ENCODE measurements at regions not wholly inside any gene's neighbourhood (a gene's known extent, or its start where the extent isn't known, plus 50 kb on each side); places are given as distances from the start of the nearest gene placed in this dataset.
"Not testable (repeated sequence)": the region's sequence is repeated elsewhere in the genome, so short reads cannot be mapped to it uniquely, and the experiment has no call there.

GRCh38 chrX:65873385-65873784 is 166.5 kb downstream of the VSIG4 start:
- no peaks in the 10 kb centered on the region for H3K79me1 ChIP-seq (ENCODE audit: low read depth, low read length)

GRCh38 chrX:65871671-65872311 is 168.1 kb downstream of the VSIG4 start:
- Histone ChIP-seq H2AFZ (ENCODE audit: low read length) (no peak overlapping the region), H3K9ac (ENCODE audit: low read depth, low read length, poor library complexity) (no peak overlapping the region), H4K91ac (ENCODE audit: low read depth, low read length, poor library complexity) (no peak overlapping the region), H3K18ac (ENCODE audit: low read length) (no peak overlapping the region), H3K4ac (ENCODE audit: low read length) (no peak overlapping the region), H3K27me3 (ENCODE audit: control insufficient read depth in 3 of 3, insufficient read depth in 3 of 3, low read depth in 1 of 3, low read length in 3 of 3) (no peaks in the 10 kb centered on the region), H2BK15ac (ENCODE audit: low read length) (no peak overlapping the region), H2BK120ac (ENCODE audit: low read depth, low read length) (no peak overlapping the region), H2BK12ac (ENCODE audit: low read length) (no peak overlapping the region), H3K36me3 (replicated peaks in 1 of 2; ENCODE audit: control insufficient read depth in 2 of 2, insufficient read depth in 2 of 2, low read length in 2 of 2) (no peaks in the 10 kb centered on the region), H3K27ac (replicated peaks; ENCODE audit: low read length) (no peak overlapping the region), H3K4me1 (ENCODE audit: control insufficient read depth in 2 of 2, insufficient read depth in 1 of 2, low read depth in 1 of 2, low read length in 2 of 2) (no peaks in the 10 kb centered on the region), H3K4me2 (ENCODE audit: insufficient read depth, low read length, poor library complexity, severe bottlenecking) (no peak overlapping the region), H3K23ac (ENCODE audit: low read depth, low read length, poor library complexity) (no peak overlapping the region), H3K4me3 (ENCODE audit: low read length in 2 of 2) (no peak overlapping the region), H3K79me1 (ENCODE audit: low read depth, low read length) (no peaks in the 10 kb centered on the region), H3K9me3 (replicated peaks in 1 of 2; ENCODE audit: control insufficient read depth in 2 of 2, insufficient read depth in 1 of 2, low read depth in 1 of 2, low read length in 2 of 2) (no peaks in the 10 kb centered on the region), H3K14ac (ENCODE audit: low read length) (no peak overlapping the region), H4K8ac (ENCODE audit: low read depth, low read length) (no peak overlapping the region), H2AK5ac (ENCODE audit: low read depth, low read length) (no peak overlapping the region), H2BK5ac (ENCODE audit: low read length) (no peak overlapping the region)
- DNase-seq (ENCODE audit: low spot score): no peak
- no CpG with 5 or more reads among the region's 7 CpGs for WGBS, 2 donors (ENCODE audit: extremely low coverage in 2 of 2, insufficient read length in 2 of 2, insufficient replicate concordance in 1 of 2)

More at GRCh38 chrX:65873385-65873784, 166.5 kb downstream of the VSIG4 start:
- Histone ChIP-seq H3K18ac (ENCODE audit: low read length) (no peak overlapping the region), H3K9me3 (replicated peaks in 1 of 2; ENCODE audit: control insufficient read depth in 2 of 2, insufficient read depth in 1 of 2, low read depth in 1 of 2, low read length in 2 of 2) (no peaks in the 10 kb centered on the region), H4K91ac (ENCODE audit: low read depth, low read length, poor library complexity) (no peak overlapping the region), H3K36me3 (replicated peaks in 1 of 2; ENCODE audit: control insufficient read depth in 2 of 2, insufficient read depth in 2 of 2, low read length in 2 of 2) (no peaks in the 10 kb centered on the region), H2BK15ac (ENCODE audit: low read length) (no peak overlapping the region), H3K4ac (ENCODE audit: low read length) (no peak overlapping the region), H2BK120ac (ENCODE audit: low read depth, low read length) (no peak overlapping the region), H3K4me1 (ENCODE audit: control insufficient read depth in 2 of 2, insufficient read depth in 1 of 2, low read depth in 1 of 2, low read length in 2 of 2) (no peaks in the 10 kb centered on the region), H3K27ac (replicated peaks; ENCODE audit: low read length) (no peak overlapping the region), H3K4me2 (ENCODE audit: insufficient read depth, low read length, poor library complexity, severe bottlenecking) (no peak overlapping the region), H4K8ac (ENCODE audit: low read depth, low read length) (no peak overlapping the region), H3K27me3 (ENCODE audit: control insufficient read depth in 3 of 3, insufficient read depth in 3 of 3, low read depth in 1 of 3, low read length in 3 of 3) (no peaks in the 10 kb centered on the region), H2BK5ac (ENCODE audit: low read length) (no peak overlapping the region), H3K4me3 (ENCODE audit: low read length in 2 of 2) (no peak overlapping the region), H3K14ac (ENCODE audit: low read length) (no peak overlapping the region), H2AFZ (ENCODE audit: low read length) (no peak overlapping the region), H3K23ac (ENCODE audit: low read depth, low read length, poor library complexity) (no peak overlapping the region), H2AK5ac (ENCODE audit: low read depth, low read length) (no peak overlapping the region), H3K9ac (ENCODE audit: low read depth, low read length, poor library complexity) (no peak overlapping the region), H2BK12ac (ENCODE audit: low read length) (no peak overlapping the region)
- no peak for DNase-seq (ENCODE audit: low spot score)
- WGBS, 2 donors (ENCODE audit: extremely low coverage in 2 of 2, insufficient read length in 2 of 2, insufficient replicate concordance in 1 of 2): no CpG with 5 or more reads among the region's 9 CpGs

- H3K4ac ChIP-seq (ENCODE audit: low read length); H4K8ac ChIP-seq (ENCODE audit: low read depth, low read length); H3K36me3 ChIP-seq (replicated peaks in 1 of 2; ENCODE audit: control insufficient read depth in 2 of 2, insufficient read depth in 2 of 2, low read length in 2 of 2); H3K23ac ChIP-seq (ENCODE audit: low read depth, low read length, poor library complexity); H3K79me1 ChIP-seq (ENCODE audit: low read depth, low read length); DNase-seq (ENCODE audit: low spot score); H4K91ac ChIP-seq (ENCODE audit: low read depth, low read length, poor library complexity); H3K18ac ChIP-seq (ENCODE audit: low read length); H2BK15ac ChIP-seq (ENCODE audit: low read length); H3K27me3 ChIP-seq (ENCODE audit: control insufficient read depth in 3 of 3, insufficient read depth in 3 of 3, low read depth in 1 of 3, low read length in 3 of 3); H3K14ac ChIP-seq (ENCODE audit: low read length); H3K4me1 ChIP-seq (ENCODE audit: control insufficient read depth in 2 of 2, insufficient read depth in 1 of 2, low read depth in 1 of 2, low read length in 2 of 2); H2BK120ac ChIP-seq (ENCODE audit: low read depth, low read length); H3K4me2 ChIP-seq (ENCODE audit: insufficient read depth, low read length, poor library complexity, severe bottlenecking); H2BK12ac ChIP-seq (ENCODE audit: low read length); H2AK5ac ChIP-seq (ENCODE audit: low read depth, low read length); H3K4me3 ChIP-seq (ENCODE audit: low read length in 2 of 2); H3K9me3 ChIP-seq (replicated peaks in 1 of 2; ENCODE audit: control insufficient read depth in 2 of 2, insufficient read depth in 1 of 2, low read depth in 1 of 2, low read length in 2 of 2); H2AFZ ChIP-seq (ENCODE audit: low read length); H3K9ac ChIP-seq (ENCODE audit: low read depth, low read length, poor library complexity); H3K27ac ChIP-seq (replicated peaks; ENCODE audit: low read length); H2BK5ac ChIP-seq (ENCODE audit: low read length): not testable (repeated sequence)
- WGBS, 2 donors (ENCODE audit: extremely low coverage in 2 of 2, insufficient read length in 2 of 2, insufficient replicate concordance in 1 of 2): no CpG with 5 or more reads among the region's 3 CpGs
These were observed 169.3 kb downstream of the VSIG4 start for GRCh38 chrX:65870544-65870943.

GRCh38 chrX:65866773-65867172 is 173.1 kb downstream of the VSIG4 start:
- H3K27me3 ChIP-seq (ENCODE audit: control insufficient read depth in 3 of 3, insufficient read depth in 3 of 3, low read depth in 1 of 3, low read length in 3 of 3): peaks cover 0 to 3% (median 0%) of the 10 kb centered on the region in 3 experiments

More at GRCh38 chrX:65866773-65867172, 173.1 kb downstream of the VSIG4 start:
- Histone ChIP-seq H2AFZ (ENCODE audit: low read length) (no peak overlapping the region), H3K4me2 (ENCODE audit: insufficient read depth, low read length, poor library complexity, severe bottlenecking) (no peak overlapping the region), H2BK120ac (ENCODE audit: low read depth, low read length) (no peak overlapping the region), H3K36me3 (replicated peaks in 1 of 2; ENCODE audit: control insufficient read depth in 2 of 2, insufficient read depth in 2 of 2, low read length in 2 of 2) (no peaks in the 10 kb centered on the region), H3K23ac (ENCODE audit: low read depth, low read length, poor library complexity) (no peak overlapping the region), H3K9me3 (replicated peaks in 1 of 2; ENCODE audit: control insufficient read depth in 2 of 2, insufficient read depth in 1 of 2, low read depth in 1 of 2, low read length in 2 of 2) (no peaks in the 10 kb centered on the region), H3K79me1 (ENCODE audit: low read depth, low read length) (no peaks in the 10 kb centered on the region), H4K91ac (ENCODE audit: low read depth, low read length, poor library complexity) (no peak overlapping the region), H3K9ac (ENCODE audit: low read depth, low read length, poor library complexity) (no peak overlapping the region), H2BK12ac (ENCODE audit: low read length) (no peak overlapping the region), H3K4me3 (ENCODE audit: low read length in 2 of 2) (no peak overlapping the region), H3K14ac (ENCODE audit: low read length) (no peak overlapping the region), H2BK5ac (ENCODE audit: low read length) (no peak overlapping the region), H3K4ac (ENCODE audit: low read length) (no peak overlapping the region), H3K18ac (ENCODE audit: low read length) (no peak overlapping the region), H3K4me1 (ENCODE audit: control insufficient read depth in 2 of 2, insufficient read depth in 1 of 2, low read depth in 1 of 2, low read length in 2 of 2) (peaks cover 0 to 3% of the 10 kb centered on the region in 2 donors), H2AK5ac (ENCODE audit: low read depth, low read length) (no peak overlapping the region), H3K27ac (replicated peaks; ENCODE audit: low read length) (no peak overlapping the region), H4K8ac (ENCODE audit: low read depth, low read length) (no peak overlapping the region), H2BK15ac (ENCODE audit: low read length) (no peak overlapping the region)
- WGBS, 2 donors (ENCODE audit: extremely low coverage in 2 of 2, insufficient read length in 2 of 2, insufficient replicate concordance in 1 of 2): no CpG with 5 or more reads among the region's 1 CpG
- no peak for DNase-seq (ENCODE audit: low spot score)
